NOMO-1 (cell line): ENCODE measurements at regions not wholly inside any gene's neighbourhood (a gene's known extent, or its start where the extent isn't known, plus 50 kb on each side); places are given as distances from the start of the nearest gene placed in this dataset.

Experiments
- DNase-seq, 2 experiments: peaks; one replicate each; lab custom pipeline; 2025; ENCODE audit not compliant: unreplicated experiment in 2 of 2; lab: John Stamatoyannopoulos, UW

- DNase-seq = no peak
These were observed 95.1 kb downstream of the FASLG start for GRCh38 chr1:172753964-172754363.

GRCh38 chr1:172754609-172755008 is 95.7 kb downstream of the FASLG start:
- peak in 1 of 2 experiments; percentile 13 for DNase-seq

- no peak for DNase-seq
These were observed 96.2 kb downstream of the FASLG start for GRCh38 chr1:172755099-172755498.

- DNase-seq = no peak
These were observed 97.1 kb downstream of the FASLG start for GRCh38 chr1:172756024-172756423.

GRCh38 chr1:172758259-172758658 is 99.4 kb downstream of the FASLG start:
- peak in 1 of 2 experiments; percentile 45 for DNase-seq

GRCh38 chr1:172760121-172760520 is 101.2 kb downstream of the FASLG start:
- no peak for DNase-seq

- no peak for DNase-seq
These were observed 102.9 kb downstream of the FASLG start for GRCh38 chr1:172761581-172762486.

- DNase-seq = no peak
These were observed 104.2 kb downstream of the FASLG start for GRCh38 chr1:172763057-172763456.

- DNase-seq = no peak
These were observed 105.5 kb downstream of the FASLG start for GRCh38 chr1:172764378-172764777.

GRCh38 chr1:172766462-172766861 is 107.6 kb downstream of the FASLG start:
- DNase-seq = no peak

- peak; percentile 27 to 81 for DNase-seq
These were observed 111.2 kb downstream of the FASLG start for GRCh38 chr1:172770071-172770470.

- DNase-seq = no peak
These were observed 115.7 kb downstream of the FASLG start for GRCh38 chr1:172774561-172774960.

- no peak for DNase-seq
These were observed 116.7 kb downstream of the FASLG start for GRCh38 chr1:172775606-172776005.

- DNase-seq = no peak
These were observed 117.2 kb downstream of the FASLG start for GRCh38 chr1:172776071-172776470.

GRCh38 chr1:172777767-172778166 is 118.9 kb downstream of the FASLG start:
- no peak for DNase-seq

- DNase-seq = peak in 1 of 2 experiments; percentile 4
These were observed 119.9 kb downstream of the FASLG start for GRCh38 chr1:172778456-172779455.

GRCh38 chr1:172779491-172779890 is 120.6 kb downstream of the FASLG start:
- no peak for DNase-seq

- DNase-seq = no peak
These were observed 122.7 kb downstream of the FASLG start for GRCh38 chr1:172781513-172782140.

GRCh38 chr1:172789840-172790239 is 130.9 kb downstream of the FASLG start:
- DNase-seq = no peak

- DNase-seq = no peak
These were observed 131.3 kb downstream of the FASLG start for GRCh38 chr1:172790245-172790644.

GRCh38 chr1:172793823-172794222 is 134.9 kb downstream of the FASLG start:
- DNase-seq = no peak
